Activated T-cell treated with anti-CD3 and anti-CD28 coated beads for 48 hours (primary cell): ENCODE measurements at regions not wholly inside any gene's neighbourhood (a gene's known extent, or its start where the extent isn't known, plus 50 kb on each side); places are given as distances from the start of the nearest gene placed in this dataset.

Experiments
- DNase-seq: peaks from one replicate; pipeline ENCODE4 v3.0.0-alpha.2; 2020; ENCODE audit warnings: low read depth

DNA sequence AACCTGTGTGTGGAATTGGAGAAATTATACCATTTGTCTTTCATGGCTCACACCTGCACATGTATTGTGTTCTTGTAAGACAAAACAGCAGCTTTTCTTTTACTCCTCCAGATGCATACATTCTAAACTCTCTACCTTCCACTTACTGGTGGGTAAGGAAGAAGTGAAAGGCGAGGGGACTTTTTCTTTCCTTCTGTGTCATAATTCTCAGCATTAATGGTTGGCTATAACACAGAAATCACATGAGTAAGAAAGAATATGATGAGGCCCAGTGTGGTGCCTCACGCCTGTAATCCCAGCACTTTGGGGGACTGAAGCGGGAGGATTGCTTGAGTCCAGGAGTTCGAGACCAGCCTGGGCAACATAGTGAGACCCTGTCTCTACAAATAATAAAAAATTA is 57.8 kb upstream of the SHANK2 start:
- no peak for DNase-seq

DNA sequence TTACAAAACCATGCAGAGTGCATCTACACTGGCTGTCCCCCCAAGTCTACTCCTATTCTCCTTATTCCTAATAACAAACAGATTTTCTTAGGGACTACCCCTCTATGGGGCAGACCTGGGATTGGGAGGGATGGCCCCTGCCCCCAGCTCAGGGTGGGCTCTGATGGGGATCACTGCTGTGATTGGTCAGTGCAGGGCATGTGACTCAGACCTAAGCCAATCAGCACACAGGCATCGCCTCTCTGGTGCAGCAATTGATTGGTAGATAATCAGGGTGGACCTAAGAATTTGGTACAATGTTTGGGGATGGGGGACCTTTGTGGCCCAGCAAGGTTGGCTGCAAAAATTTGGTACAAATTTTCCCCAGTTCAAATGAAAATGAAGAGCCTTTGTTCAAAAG is 57.2 kb upstream of the SHANK2 start:
- no peak for DNase-seq

DNA sequence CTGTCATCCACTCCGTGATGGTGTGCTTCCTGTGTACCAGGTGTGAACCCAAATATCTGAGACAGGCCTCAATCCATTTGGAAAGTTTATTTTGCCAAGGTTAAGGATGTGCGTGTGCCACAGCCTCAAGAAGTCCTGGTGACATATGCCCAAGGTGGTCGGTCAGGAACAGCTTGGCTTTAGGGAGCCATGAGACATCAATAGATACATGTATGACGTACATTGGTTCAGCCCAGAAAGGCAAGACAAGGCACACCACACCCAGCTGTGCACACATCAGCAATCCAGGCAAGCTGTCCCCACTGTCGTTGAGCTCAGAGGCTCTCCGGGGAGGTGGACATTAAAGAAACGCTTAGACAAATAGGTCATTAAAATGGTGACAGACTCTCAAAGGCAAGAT is 56.8 kb upstream of the SHANK2 start:
- DNase-seq = no peak

DNA sequence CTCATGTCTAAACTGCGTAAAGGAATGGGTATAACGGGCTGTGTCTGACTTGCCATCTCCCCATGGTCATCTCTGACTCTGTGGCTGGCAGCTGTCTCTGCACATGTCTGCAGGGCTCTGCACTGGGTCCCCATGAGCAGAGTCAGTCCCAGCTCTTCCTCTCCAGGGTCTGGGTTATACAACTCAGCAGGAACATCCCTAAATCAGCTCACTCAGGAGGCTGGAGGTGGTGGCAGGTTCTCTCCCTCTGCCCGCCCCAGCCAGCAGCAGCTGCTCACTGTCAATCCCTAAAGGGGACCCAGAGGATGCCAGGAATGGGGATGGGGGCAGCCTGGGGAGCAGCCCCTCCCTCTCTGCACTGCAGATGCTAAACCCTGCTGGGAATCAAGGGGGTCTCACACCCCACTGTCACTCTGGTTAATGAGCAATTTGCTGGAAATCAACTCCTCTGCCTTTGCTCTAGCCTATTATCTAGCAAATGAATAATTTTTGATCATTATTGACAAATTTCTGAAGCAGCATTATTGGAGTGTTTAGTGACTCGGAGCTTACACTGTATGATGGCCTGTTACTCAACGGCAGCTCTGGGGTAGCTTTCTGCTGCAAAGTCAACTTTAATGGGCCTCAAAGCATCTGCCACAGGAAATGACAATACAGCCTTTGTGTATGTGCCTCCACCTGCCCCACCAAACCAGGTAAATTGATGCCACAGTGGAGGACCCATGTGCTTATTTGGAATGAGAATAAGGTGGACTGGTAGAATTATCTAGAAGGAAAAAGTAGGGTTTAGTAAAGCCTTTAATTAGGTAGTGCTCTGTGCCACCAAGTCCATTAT is 55.7 kb upstream of the SHANK2 start:
- no peak for DNase-seq

DNA sequence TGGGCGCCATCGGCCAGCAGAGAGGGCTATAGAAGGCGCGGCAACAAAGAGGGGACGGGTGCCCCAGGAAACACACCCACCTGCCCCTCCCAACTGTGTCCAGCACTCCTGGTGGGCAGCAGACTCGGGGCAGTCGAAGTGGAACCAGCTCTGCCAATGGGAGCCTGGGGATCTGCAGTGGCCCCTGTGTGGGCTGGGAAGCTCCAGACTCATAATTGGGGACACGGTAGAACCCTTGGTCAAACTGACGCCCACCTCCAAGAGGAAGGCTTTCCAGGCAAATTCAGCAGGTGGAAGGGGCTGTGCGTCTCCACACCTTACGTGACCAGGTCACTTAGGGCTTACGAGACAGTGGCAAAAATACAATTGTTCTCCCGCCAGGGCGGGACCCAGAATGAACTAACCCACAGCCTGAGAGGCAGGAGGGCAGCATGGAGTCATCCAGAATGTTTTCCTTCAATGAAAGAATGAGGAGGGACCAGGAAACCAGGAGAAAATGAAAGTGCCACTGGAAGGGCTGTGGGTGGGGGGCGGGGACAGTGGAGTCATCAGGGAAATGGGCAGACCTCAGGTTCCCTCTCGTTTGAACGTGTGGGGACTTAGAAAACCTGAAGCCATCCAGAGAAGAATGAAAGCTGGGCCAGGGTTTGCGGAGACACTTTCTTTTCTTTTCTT is 53.2 kb upstream of the SHANK2 start:
- DNase-seq = no peak

DNA sequence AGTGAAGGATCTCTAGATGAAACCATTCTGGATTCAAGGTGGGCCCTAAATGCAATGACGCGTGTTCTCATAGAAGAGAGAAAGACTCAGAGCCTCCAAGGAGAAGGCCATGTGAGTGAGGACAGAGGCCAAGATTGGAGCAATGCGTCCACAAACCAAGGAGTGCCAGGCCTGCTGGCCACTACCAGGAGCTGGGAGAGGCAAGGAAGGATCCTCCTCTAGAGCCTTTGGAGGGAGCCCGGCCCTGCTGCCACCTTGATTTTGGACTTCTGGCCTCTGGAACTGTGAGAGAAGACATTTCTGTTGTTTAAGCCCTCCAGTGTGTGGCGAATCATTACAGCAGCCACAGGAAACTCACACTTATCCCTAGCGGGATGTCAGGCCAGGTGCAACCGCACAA is 52.7 kb upstream of the SHANK2 start:
- no peak for DNase-seq

DNA sequence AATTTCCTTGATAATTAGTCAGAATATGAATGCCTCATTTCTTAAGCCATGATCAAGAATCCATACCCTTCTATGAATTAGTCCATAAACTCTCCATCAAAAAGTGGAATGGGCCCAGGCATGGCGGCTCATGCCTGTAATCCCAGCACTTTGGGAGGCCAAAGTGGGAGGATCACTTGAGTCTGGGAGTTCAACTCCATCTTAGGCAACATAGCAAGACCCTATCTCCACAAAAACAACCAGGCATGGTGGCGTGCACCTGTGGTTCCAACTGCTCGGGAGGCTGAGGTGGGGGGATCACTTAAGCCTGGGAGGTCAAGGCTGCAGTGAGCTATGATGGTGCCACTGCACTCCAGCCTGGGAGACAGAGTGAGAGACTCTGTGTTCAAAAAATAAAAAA is 52.1 kb upstream of the SHANK2 start:
- no peak for DNase-seq

DNA sequence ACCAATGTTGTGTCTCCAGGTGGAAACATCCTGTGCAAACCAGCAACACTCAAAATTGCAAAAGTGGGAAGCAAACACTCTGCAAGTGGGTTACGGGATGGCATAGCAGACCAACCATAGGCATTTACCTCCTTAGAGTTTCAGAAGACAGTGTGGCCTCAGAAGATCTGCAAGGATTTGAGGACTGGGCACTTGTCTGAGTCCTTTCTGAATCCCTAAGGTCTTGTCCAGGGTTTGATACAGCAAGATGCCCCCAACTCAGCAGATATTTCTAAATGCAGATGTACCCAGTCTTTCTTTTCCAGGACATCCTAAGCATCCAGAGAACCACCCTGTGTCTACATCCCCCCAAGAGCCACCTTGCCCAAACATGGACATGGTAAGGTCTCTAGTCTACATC is 51.7 kb upstream of the SHANK2 start:
- no peak for DNase-seq

DNA sequence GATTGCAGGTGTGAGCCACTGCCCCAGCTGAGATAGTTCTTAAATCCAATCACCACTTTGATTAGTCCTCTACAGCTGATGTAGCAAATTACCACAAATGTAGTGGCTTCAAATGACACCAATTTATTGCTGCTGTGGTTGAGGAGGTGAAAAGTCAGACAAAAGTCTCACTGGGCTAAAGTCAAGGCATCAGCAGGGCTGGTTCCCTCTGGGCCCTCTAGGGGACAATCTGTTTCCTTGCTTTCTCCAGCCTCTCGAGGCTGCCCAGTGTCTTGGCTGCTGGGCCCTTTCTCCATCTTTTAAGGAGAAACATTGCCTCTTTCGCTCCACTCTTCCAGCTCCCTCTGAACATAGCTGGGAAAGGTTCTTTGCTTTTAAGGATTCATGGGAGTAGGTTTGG is 50.5 kb upstream of the SHANK2 start:
- DNase-seq = no peak

DNA sequence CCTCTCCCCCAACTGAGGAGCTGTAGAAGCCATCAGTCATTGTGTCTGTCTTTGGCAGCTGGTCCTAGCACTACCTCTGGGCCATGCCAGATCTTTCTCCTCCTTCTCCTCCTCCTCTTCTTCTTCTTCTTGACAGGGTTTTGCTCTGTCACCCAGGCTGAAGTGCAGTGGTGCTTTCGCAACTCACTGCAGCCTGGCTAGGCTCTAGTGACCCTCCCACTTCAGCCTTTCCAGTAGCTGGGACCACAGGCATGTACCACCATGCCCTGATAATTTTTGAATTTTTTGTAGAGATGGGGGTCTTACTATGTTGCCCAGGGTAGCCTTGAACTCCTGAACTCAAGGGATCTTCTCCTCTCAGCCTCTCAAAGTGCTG is 50.1 kb upstream of the SHANK2 start:
- no peak for DNase-seq
